ENCODE measurements at regions not wholly inside any gene's neighbourhood (a gene's known extent, or its start where the extent isn't known, plus 50 kb on each side); places are given as distances from the start of the nearest gene placed in this dataset.

DNA sequence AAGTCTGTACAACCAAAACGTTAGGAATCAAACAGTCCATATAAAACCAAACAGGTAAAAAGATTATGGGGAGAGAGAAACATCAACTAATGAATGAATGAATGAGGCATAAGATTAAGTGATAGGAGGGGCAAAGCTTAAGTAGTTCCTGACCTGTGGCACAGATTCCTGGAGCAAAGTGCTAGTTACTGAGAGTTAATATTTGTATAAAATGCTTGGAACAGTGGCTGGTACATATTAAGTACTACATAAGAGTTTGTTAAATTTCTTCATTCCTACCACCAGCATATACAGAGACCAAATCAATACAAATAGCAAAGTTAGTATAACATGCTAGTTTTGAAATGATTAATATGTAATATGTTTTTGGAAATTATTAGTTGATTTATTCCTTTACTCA is 363.7 kb downstream of the ADAM29 start:
- no peak for TF ChIP-seq POLR2AphosphoS5 (IDR thresholded peaks at IDR 0.05)
- no peak for TF ChIP-seq CTCF (IDR thresholded peaks at IDR 0.05)
